HG03066 (cell line): ENCODE measurements at regions not wholly inside any gene's neighbourhood (a gene's known extent, or its start where the extent isn't known, plus 50 kb on each side); places are given as distances from the start of the nearest gene placed in this dataset.
"Not testable (repeated sequence)": the region's sequence is repeated elsewhere in the genome, so short reads cannot be mapped to it uniquely, and the experiment has no call there.

Source experiments
- ATAC-seq: cut with Tn5 transposase; IDR thresholded peaks from one replicate; pipeline ENCODE4 v1.9.1; 2021; ENCODE audit warnings: low read depth; ENCODE audit not compliant: unreplicated experiment

DNA sequence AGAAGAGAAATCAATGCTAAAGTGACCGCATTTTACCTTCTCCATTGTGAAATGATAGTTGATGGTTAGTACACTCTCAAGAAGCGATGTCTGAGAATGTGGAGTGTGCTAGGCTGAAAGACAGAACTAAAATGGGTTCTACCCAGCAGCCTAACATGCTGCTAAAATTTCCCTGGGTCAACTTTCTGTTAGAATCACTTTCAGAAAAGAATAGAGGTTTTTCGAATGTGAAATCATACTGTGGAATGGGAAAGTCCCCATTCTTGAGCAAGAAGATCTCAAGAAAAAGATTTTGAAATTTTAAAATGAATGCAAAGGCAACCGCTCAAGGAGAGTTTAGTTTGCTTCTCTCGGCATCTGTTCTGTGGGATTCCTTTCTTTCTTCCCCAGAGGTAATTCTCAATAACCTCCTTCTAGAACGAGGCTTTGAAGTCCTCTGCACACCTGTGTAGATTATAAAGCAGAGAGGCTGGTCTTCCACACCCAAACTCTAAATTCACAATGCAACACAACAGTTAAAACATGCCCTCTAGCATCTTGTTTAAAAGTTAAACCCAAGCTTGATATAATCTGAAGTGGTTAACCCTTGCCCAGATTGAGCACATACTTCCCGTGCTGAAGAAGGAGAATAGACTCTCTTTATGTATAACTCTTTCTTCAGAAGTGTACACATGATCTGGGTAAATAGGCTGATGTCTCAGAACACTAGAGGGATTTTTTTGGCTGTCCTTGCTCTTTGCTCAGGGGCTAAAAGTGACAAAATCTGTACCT lies 208.7 kb upstream of the KLF3 start:
- peak; percentile 61 for ATAC-seq

DNA sequence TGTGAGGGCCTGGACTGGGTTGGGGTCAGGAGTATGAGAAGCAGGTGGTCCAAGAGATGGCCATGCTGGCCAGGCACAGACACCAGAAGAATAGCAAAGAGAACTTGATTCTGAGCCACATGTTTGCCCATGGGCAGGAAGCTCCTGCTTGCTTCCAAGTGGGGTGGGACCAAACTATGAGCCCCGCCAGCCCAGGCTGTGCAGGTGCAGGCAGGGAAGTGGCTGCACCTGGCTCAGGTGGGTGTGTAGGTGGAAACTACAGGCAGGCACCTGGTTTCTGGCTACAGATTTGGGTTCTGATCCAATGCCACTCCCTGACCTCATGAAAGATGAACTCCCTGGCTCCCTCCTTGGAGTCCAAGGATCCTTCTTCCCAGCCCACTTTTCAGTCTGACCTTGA lies 207.9 kb upstream of the KLF3 start:
- ATAC-seq = no peak

DNA sequence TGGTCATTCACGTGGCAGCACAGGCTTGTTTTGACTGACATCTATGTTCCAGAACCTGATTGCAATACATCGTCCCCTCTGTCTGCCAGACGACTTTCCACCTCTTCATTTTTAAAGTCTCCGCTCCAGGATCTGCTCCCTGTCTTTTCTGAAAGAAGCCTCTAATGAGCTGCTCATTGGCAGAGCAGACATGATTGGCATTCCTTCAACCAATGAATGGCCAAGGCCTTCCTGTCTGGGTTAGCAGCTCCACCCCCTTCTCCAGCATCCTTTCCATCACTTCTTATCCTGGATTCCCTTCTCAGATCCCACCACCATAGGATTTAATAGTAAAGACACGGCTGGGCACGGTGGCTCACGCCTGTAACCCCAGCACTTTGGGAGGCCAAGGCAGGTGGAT lies 202.7 kb upstream of the KLF3 start:
- no peak for ATAC-seq

DNA sequence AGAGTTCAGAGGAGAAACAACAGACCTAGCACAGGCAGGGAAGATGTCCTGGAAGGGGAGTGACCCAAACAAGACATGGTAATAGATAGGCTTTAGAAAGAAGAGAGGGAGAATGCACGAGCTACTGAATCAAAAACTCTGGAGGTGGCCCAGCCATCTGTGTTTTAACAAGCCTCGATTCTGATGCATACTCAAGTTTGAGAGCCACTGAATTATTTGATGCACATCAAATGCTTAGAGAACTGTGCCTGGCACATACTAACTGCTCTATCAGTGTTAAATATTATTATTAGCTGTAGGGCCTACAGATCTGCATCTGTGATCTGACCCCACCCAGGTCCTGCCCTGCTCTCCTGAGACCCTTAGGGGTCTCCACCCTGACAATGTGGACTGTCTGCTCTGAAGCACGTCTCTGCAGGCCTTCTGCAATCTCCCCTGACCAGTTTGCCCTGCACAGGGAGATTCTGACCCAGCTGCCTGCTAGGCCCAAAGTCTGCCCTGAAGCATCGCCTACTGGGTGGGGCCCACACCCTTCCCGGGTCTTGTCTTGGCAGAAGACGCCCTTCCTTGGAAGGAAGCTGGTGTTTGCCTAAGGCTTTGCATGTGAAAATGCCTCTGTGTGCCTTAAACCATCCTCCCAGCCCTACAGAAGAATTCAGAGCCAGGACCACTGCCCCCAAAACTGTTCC lies 201.5 kb upstream of the KLF3 start:
- ATAC-seq = no peak

DNA sequence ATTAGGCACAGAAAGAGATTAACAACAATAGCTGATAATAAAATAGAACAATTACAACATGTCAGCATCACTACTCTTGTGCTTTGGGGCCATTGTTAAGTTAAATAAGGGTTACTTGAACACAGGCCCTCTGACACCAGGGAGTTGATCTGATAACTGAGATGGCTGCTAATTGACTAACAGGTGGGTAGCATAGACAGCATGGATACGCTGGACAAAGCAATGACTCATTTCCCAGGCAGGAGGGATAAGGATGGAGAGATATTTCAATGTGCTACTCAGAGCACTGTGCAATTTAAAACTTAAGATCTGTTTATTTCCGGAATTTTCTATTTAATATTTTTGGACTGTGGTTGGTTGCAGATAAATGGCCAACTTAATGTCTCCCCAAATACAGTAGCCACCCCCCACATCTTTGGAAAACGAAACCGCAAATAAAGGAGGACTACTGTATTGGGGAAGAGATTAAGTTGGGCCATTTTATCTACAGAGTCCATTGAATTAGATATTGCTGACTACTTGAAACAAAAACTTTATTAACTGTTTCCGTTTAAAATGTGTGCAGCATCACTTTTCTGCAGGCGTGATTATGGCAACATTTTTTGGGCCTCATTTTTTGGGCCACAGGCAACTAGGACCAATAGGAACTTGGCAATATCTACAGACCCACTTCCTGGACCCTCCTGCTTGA lies 200.6 kb upstream of the KLF3 start:
- no peak for ATAC-seq

DNA sequence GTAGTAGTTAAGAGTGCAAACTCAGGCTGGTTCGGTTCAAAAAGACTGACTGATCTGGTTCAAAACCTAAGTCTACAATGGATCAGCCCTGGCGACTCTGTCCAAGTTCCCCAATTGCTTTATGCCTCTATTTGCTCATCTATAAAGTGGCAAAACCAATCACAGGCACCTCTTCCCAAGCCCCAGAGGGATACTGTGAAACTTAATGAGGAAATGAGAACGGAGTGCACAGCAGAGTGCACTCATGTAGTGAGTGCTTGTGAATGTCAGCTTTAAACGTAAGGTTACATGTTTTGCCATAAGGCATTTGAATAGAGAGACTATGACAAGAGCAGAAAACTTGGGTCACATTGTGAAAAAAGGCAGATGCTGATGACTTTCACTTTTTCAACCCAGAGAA lies 199.7 kb upstream of the KLF3 start:
- ATAC-seq = no peak

DNA sequence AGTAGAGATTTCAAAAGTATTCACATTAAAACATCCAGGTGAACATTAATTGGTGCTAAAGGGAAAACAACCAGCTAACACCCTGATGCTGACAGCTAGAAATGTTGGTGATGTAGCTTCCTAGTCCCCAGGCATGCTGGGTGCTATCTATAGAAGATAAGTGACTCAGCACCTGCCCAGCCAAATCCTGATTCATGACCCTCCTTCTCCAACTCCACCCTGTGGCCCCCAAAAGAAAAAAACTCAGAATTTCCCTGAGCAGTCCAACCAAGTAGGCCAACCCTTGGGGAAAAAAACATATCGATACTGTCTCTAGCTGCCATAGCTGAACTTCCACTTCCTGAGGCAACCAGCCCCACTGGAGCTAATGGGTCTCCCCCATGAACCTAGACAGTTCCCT lies 197.6 kb upstream of the KLF3 start:
- ATAC-seq = no peak

DNA sequence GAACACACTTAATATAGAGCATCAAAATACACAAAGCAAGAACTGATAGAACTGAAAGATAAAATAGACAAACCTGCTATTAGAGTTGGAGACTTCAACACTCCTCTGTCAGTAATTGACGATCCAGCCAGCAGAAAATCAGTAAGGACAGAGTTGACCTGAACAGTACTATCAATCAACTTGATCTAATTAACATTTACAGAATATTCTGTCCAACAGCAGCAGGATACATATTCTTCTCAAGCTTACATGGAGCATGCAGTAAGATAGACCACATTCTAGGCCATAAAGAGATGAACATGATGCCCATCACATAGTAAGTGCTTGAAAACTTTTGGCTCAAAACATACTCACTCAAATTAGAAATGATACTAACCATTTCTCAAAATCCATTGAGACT lies 196.7 kb upstream of the KLF3 start:
- ATAC-seq = no peak

DNA sequence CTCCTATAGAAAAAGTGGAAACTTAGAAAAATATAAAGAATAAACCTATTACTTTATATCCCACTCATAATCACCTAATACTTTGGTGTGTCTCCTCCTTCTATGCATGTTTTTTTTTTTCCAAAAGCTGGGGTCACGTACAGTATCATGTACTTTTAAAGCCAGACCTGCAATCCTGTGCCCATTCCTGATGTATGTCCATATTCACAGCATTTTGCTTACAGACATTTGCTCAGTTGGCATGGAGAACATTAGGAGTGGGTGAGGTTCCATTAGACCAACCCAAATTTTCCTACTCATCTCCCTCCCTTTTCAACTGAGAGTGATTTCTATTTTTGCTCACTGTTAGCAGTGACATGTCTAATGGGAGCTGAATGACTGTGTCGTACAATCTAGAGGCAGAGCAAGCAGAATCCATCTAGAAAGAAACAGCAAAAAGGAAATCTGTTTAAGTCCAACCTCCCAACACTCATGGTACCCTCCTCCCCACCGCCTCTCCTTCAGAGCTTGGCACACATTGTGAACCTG lies 195.6 kb upstream of the KLF3 start:
- no peak for ATAC-seq

DNA sequence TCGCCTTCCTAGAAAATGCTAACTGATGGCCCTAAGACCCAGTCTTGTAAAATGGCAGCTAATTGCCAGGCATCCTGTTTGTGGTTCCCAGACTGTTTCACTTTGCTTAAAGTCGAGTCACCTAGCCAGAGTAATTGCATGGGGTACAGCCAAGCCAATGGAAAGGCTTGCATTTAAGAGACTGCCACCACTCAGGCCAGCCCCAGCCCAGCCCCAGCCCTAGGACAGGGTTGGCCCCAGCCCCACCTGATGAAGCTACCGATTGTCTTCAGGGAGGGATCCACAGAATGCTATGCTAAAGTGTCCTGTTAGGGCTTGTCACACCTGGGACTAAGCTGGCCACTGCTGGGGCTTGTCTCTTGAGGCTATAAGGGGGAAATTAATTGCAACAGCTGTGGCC lies 194.6 kb upstream of the KLF3 start:
- ATAC-seq = no peak

DNA sequence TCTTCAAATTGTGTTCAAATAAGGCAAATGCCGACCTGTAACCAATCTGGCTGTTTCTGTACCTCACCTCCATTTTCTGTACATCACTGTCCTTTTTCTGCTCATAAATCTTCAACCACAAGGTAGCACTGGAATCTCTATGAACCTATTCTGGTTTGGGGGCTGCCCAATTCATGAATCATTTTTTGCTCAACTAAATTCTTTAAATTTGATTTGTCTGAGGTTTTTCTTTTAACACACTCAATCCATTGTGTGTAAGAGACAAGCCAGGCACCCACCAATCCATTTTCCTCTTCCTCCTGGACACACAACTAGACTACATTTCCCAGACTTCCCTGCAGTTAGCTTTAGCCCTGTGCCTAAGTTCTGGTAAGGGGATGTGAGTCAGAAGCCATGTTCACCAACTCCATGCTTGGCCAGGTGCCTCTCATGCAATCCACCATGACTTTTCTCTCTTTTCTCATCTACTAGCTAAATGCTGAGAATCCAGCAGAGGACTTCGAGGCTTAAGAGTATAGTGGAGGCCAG lies 193.2 kb upstream of the KLF3 start:
- no peak for ATAC-seq

DNA sequence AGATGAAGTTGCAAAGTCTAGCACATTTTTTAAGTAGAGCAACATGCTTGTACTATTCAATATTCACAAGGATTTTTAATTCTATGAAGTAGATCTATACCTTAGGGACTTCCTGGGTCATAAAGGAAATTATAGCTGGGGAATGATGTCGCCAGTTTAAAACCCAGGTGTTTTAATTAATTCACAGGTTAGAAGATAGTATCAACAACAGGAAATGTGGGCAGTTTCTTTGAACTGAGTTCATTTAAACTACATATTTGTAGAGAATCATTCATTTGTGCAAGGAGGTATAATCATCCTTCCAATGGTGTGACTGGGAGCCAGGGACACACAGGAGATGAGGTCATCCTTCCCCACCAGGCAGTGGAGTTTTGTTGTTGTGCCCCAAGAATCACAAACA lies 181.3 kb upstream of the KLF3 start:
- ATAC-seq = no peak

DNA sequence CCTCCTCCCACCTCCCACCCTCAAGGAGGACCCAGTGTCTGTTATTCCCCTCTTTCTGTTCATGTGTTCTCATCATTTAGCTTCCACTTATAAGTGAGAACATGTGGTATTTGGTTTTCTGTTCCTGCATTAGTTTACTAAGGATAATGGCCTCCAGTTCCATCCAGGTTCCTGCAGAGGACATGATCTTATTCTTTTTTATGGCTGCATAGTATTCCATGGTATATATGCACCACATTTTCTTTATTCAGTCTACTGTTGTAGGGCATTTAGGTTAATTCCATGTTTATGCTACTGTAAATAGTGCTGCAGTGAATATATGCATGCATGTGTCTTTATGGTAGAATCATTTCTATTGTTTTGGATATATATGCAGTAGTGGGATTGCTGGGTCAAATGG lies 180.4 kb upstream of the KLF3 start:
- ATAC-seq = not testable (repeated sequence)

DNA sequence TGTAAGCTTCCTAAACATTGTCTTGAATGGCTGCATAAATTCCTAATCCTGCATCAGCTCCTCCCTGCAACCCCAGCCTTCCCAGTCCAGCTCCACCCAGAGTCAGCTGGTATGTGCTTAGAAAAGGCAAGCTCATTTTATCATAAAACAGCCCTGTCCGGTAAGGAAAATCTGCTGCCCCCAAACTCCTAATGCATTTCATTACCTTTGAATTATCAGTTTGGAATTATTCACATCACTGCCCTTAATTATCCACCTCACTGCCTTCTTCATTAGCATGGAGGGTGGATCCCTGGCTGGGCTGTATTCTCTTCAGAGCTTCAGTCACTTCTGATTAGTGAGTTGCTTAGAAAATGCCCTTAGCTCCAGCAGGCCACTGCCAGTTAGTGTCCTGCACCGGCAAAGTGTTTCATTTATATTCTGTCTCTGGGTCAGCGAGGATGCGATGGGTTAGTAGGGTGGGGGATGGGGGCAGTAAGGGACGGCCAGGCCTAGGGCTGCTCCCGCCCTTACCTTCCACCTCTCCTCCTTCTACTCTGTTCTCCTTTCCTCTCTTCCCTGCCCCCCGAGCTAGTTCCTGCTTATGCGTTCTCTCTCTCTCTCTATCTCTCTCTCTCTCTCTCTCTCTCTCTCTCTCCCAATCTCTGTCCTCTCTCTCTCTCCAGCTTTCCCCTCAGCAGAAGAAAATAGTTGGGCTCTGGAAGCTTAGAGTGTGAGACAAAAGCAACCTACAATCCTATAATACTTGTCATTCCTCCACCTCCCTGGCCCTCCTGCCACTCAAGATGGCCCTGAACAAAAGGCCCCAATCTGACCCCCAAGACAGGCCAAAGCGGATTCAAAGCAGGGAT lies 174.8 kb upstream of the KLF3 start:
- ATAC-seq = no peak

DNA sequence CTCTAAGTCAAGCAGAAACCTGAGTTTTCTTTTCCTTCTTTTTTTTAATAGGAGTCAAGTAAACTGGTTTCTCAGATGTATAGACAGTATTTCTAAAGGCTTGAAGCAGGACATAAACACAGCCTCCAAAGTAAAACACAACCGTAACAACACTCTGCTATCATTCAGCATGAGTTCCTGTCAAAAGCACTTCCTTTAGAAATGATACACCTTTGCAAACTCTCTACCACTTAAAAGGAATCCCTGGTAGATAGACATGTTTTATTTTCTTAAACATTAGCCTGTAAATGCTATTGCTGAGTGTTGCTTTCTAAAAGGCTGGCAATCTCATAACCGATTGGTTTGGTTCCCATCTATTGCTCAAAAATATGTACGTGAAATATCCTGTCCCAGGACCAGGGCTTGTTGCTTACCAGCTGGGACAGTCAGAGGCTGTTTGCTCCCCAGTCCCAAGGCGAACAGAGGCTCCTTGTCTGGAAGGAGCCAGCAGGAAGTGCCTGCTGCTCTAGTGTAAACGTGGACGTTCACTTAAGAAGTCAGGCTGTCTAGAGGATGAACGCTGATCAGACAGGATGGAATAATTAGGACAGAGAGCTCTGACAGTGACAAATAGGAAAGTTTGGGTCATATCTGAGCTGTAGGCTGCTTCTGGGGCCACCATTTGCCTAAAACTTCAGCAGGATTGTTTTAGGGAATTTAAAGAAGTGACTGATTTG lies 173.9 kb upstream of the KLF3 start:
- ATAC-seq = no peak

DNA sequence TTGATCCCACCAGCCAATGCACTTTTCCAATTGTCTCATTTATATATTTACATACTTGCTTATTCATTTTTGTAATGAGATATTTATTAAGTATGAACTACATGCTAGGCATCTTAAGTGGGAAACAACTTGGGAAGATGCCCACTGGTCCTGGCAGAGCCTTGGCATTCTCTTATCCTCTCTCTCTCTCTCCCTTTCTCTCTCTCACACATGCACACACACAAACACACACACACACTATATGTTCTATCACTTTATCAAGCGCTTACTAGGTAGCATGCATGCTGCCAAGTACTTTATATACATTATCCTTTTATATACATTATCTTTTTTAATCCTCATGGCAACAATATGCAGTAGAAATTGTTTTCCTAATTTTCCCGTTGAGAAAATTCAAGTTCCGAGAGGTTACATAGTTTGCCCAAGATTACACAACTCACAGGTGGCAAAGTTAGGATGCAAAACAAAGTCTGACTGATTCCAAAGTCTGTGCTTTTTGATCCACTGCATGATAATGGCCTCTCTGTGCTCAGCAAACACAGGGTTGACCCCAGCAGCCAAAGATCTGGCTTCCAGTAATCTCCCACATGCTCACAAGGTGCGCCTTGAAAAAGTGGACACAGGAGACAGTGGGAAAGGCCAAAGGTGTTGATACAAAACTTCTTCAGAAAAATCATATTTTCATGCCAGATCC lies 173.1 kb upstream of the KLF3 start:
- no peak for ATAC-seq

DNA sequence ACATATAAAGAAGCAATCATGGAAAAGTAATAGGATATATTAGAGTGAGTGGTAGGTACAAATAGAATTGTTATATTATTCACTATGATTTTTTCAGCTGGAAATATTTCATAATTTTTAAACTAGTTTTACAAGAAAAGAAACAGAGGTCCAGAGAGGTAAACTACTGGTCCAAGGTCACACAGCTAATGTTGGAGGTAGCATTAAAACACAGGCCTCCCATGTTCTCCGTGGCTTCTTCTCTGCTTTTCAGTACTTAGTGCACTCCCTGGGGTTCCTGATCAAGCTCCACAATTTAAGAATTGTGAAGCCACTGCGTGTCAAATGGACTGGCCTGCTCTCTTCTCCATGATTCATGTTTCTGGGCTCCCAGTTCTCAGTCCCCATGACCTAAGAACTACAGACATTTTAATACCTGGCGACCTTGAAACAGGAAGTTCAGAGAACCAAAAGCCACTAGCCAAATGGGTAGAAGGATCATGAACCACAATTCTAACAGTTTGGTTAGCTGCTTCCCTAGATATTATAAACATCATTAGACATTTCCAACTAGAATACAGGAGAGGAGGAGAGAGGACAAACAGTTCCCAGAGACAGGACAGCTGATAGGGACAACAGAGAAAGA lies 172.0 kb upstream of the KLF3 start:
- no peak for ATAC-seq

DNA sequence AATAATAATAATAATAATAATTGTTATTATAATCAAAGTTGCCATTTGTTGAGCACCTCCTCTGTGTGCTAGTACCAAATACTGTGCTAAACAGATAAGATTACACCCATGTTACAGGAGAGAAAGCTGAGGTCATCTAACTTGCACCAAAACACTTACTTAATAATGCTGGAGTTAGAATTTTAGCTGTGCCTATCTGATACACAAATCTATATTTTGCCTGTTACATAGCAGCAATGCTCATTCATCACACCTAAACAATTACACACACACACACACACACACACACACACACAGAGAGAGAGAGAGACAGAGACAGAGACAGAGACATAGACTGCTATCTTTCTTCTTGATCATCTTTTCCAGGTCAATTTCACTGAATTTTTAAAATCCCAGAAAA lies 170.9 kb upstream of the KLF3 start:
- no peak for ATAC-seq

DNA sequence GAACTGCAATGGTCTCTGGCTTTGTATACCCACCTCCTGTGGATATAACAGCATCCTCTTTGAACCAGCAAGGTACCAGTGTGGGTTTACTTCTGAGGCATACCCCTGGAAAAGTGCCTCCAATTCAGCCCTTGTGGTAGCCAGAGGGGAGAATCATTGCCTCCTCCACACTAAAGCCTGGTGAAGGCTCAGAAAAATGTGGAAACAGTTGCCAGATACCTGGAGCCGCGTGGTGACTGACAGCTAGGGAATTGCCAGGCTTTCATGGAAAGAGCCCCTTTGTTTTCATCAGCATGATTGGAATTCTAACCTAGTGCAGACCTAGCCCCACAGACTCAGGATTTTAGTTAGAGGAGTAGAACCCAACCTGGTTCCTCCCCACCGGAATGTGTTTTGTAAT lies 168.6 kb upstream of the KLF3 start:
- ATAC-seq = no peak
